HG03354 (cell line): ENCODE measurements at regions not wholly inside any gene's neighbourhood (a gene's known extent, or its start where the extent isn't known, plus 50 kb on each side); places are given as distances from the start of the nearest gene placed in this dataset.
"Not testable (repeated sequence)": the region's sequence is repeated elsewhere in the genome, so short reads cannot be mapped to it uniquely, and the experiment has no call there.

Source experiments
- ATAC-seq: cut with Tn5 transposase; IDR thresholded peaks from one replicate; pipeline ENCODE4 v1.9.1; 2021; ENCODE audit warnings: mild to moderate bottlenecking; ENCODE audit not compliant: unreplicated experiment, poor library complexity, severe bottlenecking

- ATAC-seq, result no peak
Measured at GRCh38 chr3:94627689-94628088, 564.8 kb downstream of the NSUN3 start.

- ATAC-seq, result no peak
Measured at GRCh38 chr3:94643400-94643799, 580.5 kb downstream of the NSUN3 start.

- no peak for ATAC-seq
Measured at GRCh38 chr3:94645790-94646189, 582.9 kb downstream of the NSUN3 start.

- no peak for ATAC-seq
Measured at GRCh38 chr3:94647131-94647530, 584.3 kb downstream of the NSUN3 start.

GRCh38 chr3:94648270-94649180, 585.7 kb downstream of the NSUN3 start:
- not testable (repeated sequence) for ATAC-seq

- no peak for ATAC-seq
Measured at GRCh38 chr3:94654096-94654495, 591.2 kb downstream of the NSUN3 start.

- ATAC-seq, result no peak
Measured at GRCh38 chr3:94665922-94666321, 603.1 kb downstream of the NSUN3 start.

GRCh38 chr3:94671078-94671477, 608.2 kb downstream of the NSUN3 start:
- no peak for ATAC-seq

- ATAC-seq, result no peak
Measured at GRCh38 chr3:94673876-94674275, 611.0 kb downstream of the NSUN3 start.

GRCh38 chr3:94686208-94686607, 623.3 kb downstream of the NSUN3 start:
- ATAC-seq, result no peak

GRCh38 chr3:94693997-94694640, 631.3 kb downstream of the NSUN3 start:
- ATAC-seq, result no peak

GRCh38 chr3:94694894-94695293, 632.0 kb downstream of the NSUN3 start:
- ATAC-seq, result no peak

- ATAC-seq, result no peak
Measured at GRCh38 chr3:94704467-94704866, 641.6 kb downstream of the NSUN3 start.

- no peak for ATAC-seq
Measured at GRCh38 chr3:94709249-94709902, 646.5 kb downstream of the NSUN3 start.

GRCh38 chr3:94714194-94714593, 651.3 kb downstream of the NSUN3 start:
- ATAC-seq, result no peak

- no peak for ATAC-seq
Measured at GRCh38 chr3:94716326-94717018, 653.6 kb downstream of the NSUN3 start.

GRCh38 chr3:94734206-94734605, 671.3 kb downstream of the NSUN3 start:
- ATAC-seq, result no peak

- ATAC-seq, result no peak
Measured at GRCh38 chr3:94735354-94735753, 672.5 kb downstream of the NSUN3 start.

- ATAC-seq, result no peak
Measured at GRCh38 chr3:94737116-94737515, 674.3 kb downstream of the NSUN3 start.

GRCh38 chr3:94739420-94739819, 676.6 kb downstream of the NSUN3 start:
- ATAC-seq, result no peak
